GM12892 (cell line): ENCODE measurements at regions not wholly inside any gene's neighbourhood (a gene's known extent, or its start where the extent isn't known, plus 50 kb on each side); places are given as distances from the start of the nearest gene placed in this dataset.

Source experiments
- POLR2A ChIP-seq: IDR thresholded peaks from 2 replicates; pipeline ENCODE4 v1.6.1; 2011; ENCODE audit warnings: low read depth, low read length, control low read depth
- POLR2AphosphoS5 ChIP-seq: IDR thresholded peaks from 2 replicates; pipeline ENCODE4 v1.6.1; 2011; ENCODE audit warnings: low read depth, low read length, control low read depth

DNA sequence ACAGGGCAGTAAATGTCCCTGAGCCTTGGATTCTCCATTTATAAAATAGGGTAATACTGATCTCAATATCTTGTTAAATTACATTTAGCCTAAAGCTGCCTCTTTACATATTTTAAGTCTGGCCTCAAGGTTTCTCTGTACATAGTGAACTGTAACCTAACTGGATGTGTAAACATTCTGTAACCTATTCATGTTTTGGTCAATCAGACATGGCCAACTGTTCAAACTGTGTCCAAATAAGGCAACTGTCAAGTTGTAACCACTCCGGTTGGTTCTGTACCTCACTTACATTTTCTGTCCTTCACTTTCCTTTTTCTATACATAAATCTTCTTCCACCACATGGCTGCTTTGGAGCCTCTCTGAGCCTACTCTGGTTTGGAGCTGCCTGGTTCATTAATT, 107.1 kb upstream of the ITGB1 start:
- TF ChIP-seq POLR2AphosphoS5 (no peak), POLR2A (no peak)
